D721Med (cell line): ENCODE measurements at regions not wholly inside any gene's neighbourhood (a gene's known extent, or its start where the extent isn't known, plus 50 kb on each side); places are given as distances from the start of the nearest gene placed in this dataset.

ENCODE experiments used
- DNase-seq: peaks from one replicate; pipeline ENCODE4 v3.0.0; 2011; ENCODE audit warnings: low spot score; ENCODE audit not compliant: insufficient read length
- FAIRE-seq: peaks from 2 replicates; lab custom pipeline; 2011; peaks lifted over from hg19 to GRCh38; lab: Jason Lieb, UNC
- CTCF ChIP-seq: IDR thresholded peaks from 2 replicates; pipeline ENCODE4 v1.5.1; 2012; ENCODE audit warnings: mild to moderate bottlenecking, control low read depth; ENCODE audit not compliant: insufficient read depth; ENCODE audit errors: missing control alignments

DNA sequence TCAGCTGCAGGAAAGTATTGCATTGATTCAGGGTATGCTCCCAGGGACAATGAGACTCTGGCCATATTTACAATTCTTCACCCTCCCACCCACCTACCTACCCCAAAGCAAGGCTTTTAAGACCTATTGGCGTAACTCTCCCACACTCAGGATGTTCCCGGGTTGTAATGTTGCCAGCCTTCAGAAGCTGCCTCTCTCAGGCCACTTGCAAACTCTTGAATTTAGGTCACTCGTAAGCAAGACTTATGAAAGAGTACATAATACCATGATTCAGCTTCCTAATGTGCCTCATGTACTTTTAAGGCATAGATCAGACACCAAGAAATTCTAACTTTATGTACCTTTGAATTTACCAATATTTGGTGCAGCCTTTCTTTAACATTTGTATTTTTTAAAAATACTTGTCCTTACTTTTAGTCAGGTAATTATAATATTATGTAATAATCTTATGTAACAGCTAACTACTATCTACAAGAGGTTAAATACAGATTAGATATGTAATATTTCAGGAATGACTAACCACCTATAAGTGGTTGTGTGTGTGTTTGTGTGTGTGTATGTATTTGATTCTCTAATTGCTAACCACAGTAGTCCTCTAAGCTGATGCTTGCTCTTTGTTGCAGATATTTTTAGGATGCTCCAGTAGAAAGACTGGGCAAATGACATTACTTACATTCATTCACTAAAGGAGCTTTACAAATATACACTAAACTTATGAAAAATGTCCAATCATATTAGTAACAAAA, 630.5 kb upstream of the MEF2C start:
- FAIRE-seq: no peak
- no peak for TF ChIP-seq CTCF
- DNase-seq: no peak

DNA sequence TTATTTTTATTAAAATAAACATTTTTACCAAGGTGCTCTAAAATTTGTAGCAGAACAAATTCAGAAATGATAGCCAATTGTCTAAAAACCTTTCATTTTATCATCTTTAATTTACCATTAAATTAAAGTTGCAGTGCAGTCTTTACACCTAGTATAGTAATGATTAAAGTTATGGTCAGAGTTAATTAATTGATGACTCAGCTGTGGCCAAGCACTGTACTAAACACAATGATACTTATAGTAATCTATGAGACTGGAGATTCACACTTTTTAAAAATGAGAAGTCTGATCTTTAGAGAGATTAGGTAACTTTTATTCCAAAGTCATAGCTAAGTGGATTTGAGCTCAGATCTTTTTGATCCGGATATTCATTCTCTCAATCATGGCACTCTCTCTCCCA, 621.1 kb upstream of the MEF2C start:
- DNase-seq (no peak), FAIRE-seq (no peak)
- no peak for TF ChIP-seq CTCF

DNA sequence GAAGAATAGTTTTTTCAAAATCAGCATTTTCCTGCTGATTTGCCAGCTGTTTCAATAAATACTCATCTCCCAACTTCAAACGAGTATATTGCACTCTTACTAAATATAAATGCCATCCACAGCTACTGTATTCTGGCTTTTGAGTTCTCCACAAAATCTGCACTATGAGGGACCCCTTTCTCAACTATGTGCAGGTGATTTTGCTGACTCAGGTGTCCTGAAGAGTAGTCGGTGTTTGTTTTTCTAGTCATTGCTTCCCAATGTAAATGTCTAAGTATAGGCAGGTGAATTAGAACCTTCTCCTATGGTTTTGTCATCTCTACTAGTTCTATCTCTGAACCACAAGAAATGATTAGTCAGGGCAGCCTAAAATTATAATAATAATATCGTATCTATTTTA, 616.8 kb upstream of the MEF2C start:
- FAIRE-seq (no peak), DNase-seq (no peak)
- no peak for TF ChIP-seq CTCF

GRCh38 chr5:89498699-89499098, 615.7 kb upstream of the MEF2C start:
- DNase-seq (no peak), FAIRE-seq (no peak)
- TF ChIP-seq CTCF: no peak

- TF ChIP-seq CTCF: no peak
- DNase-seq: no peak
- FAIRE-seq: no peak
Measured at GRCh38 chr5:89493414-89493813, 610.4 kb upstream of the MEF2C start.

GRCh38 chr5:89484962-89485361, 602.0 kb upstream of the MEF2C start:
- DNase-seq (no peak), FAIRE-seq (no peak)
- TF ChIP-seq CTCF: no peak

DNA sequence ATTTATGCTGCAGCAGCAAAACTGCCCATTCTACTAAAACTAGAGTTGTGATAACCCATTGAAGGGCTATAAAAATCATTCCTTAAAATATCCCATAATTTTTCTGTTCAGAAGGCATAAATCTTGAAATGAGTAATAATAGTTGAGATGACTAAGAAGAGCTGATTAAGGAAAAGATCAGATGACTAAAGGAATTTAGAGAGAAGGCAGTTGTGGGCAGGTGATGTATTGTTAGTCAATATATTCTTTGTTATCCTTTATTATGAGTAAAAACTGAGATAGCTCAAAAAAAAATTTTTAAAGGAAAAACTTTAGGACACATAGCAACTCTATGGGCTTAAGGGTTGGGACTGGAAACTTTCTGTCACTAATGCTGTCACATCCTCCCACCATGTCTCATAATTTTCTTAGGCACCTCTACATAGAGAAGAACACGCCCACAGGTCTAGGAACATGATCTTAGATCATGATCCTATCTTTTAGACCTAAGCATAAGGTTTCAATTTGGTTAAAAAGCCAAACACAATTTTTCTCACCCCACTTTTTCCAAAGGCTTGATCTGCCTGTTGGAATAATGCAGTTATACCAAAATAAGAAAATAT, 597.5 kb upstream of the MEF2C start:
- DNase-seq (no peak), FAIRE-seq (no peak)
- no peak for TF ChIP-seq CTCF
